NK-92 (cell line): ENCODE measurements at regions not wholly inside any gene's neighbourhood (a gene's known extent, or its start where the extent isn't known, plus 50 kb on each side); places are given as distances from the start of the nearest gene placed in this dataset.
"Not testable (repeated sequence)": the region's sequence is repeated elsewhere in the genome, so short reads cannot be mapped to it uniquely, and the experiment has no call there.

Experiments used
- DNase-seq: peaks from one replicate; lab custom pipeline; 2025; ENCODE audit not compliant: unreplicated experiment; lab: John Stamatoyannopoulos, UW

DNA sequence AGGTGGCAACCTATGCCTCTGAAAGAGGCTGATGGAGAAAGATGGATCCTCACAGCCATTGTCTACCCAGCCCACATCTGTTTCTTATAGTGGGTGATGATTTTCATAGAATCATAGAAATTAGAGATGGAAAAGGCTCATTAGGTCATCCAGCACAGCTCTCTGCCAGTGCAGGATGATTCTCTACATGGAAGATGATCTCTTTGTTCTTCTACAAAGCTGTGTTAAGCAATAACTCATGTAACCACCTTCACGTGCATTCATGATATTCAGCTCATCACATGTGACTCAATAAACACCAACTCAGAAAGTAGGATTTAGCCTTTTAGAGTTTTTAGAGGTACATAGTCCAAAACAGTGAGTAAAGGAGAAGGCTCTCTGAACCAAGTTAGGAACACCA, 539.4 kb upstream of the ID2 start:
- no peak for DNase-seq

GRCh38 chr2:8144131-8144631, 537.7 kb upstream of the ID2 start:
- no peak for DNase-seq

GRCh38 chr2:8144785-8145184, 537.1 kb upstream of the ID2 start:
- no peak for DNase-seq

GRCh38 chr2:8145375-8145774, 536.5 kb upstream of the ID2 start:
- not testable (repeated sequence) for DNase-seq

DNA sequence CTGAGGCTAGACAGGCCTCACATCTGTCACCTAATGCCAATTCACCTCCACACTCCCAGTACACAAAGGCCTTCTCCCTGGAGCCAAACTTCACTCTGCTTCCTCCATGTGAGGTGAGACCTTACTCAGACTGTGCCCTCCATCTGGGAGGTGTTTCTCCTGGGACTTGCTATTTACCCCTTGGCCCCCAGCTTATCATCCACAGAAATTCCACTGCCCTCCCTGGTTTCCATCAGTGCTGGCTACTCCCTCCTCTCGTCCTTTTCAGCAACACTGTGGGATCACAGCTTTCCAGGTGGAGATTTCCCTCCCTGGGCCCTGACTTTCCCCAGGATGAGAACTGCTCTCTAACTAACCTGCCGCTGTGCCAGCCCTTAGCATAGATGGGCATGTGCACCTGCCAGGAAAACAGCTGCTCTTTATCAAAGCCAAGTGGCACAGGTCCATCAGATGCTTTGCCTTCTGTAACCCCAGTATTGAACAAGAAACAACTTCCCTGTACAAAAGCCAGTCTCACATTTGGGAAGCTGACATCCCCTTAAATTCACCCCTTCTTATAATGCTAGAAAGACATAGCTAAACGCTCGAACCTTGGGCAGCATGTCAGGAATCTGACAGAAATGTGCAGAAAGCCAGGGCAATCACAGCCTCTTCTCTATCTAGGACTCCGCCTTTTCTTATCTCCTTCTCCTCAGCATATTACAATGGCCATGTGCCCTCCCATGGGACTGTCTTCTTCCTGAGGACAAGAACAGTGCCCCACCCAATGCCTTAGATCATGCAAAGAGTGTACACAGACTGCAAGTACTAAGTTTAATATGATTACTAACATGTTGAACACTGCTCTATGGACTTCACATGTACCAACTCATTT, 535.5 kb upstream of the ID2 start:
- DNase-seq: no peak

DNA sequence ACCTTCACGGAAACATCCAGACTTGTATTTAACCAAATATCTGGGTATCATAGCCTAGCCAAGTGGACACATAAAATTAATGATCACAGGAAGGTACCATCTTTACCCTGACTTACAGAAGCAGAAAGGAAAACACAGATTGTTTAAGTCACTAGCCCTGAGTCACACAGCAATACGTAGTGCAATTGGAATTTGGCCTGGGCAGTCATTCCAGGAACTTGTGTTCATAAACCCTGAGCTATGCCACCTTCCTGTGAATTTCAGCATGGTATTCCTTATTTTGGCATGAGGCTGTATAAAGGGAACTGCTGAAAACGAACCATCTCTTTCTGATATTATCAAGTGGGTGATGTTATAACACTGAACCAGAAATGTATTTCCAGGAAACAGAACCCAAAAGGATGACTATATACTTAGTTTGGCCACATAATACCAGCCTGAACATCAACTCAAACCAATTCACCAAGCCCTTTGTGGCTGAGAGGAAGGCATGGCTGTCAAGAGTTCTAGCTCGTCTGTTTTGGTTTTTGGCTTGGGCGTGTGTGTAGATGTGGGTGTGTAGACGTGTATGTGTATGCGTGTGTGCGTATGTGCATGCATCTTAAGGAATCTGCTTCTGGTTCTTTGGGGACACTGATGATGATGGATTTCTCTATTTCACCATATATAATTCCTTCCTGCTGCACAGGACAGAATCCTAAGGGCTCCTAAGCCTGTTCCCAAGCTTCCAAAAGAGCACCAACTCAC, 533.4 kb upstream of the ID2 start:
- DNase-seq: no peak

GRCh38 chr2:8149007-8149405, 532.9 kb upstream of the ID2 start:
- no peak for DNase-seq

DNA sequence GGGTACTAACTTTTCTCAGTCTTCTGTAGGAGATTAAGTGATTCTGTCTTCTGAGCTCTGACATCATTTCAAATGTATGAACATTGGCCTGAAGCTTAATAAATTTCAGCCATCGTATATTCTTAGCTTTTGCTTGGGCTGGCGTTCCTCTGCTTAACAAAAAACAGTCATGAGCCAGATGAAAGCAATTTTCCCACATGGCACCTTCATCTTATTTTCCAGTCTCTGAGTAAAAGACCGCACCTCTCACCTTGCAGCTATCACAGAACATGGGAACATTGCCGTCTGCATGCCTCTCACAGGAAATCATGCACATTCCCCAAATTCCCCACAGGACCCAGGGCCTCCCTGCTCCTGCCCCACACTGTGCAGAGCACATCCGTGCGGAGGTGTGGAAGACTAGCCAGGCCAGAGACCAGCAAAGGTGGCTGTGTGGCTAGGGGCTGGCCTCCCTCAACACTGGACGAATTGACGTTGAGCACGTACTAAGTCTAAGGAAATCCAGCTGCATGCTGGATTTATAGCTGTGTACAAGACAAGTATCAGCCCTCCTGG, 531.8 kb upstream of the ID2 start:
- DNase-seq: no peak

GRCh38 chr2:8151888-8152287, 530.0 kb upstream of the ID2 start:
- DNase-seq: no peak

DNA sequence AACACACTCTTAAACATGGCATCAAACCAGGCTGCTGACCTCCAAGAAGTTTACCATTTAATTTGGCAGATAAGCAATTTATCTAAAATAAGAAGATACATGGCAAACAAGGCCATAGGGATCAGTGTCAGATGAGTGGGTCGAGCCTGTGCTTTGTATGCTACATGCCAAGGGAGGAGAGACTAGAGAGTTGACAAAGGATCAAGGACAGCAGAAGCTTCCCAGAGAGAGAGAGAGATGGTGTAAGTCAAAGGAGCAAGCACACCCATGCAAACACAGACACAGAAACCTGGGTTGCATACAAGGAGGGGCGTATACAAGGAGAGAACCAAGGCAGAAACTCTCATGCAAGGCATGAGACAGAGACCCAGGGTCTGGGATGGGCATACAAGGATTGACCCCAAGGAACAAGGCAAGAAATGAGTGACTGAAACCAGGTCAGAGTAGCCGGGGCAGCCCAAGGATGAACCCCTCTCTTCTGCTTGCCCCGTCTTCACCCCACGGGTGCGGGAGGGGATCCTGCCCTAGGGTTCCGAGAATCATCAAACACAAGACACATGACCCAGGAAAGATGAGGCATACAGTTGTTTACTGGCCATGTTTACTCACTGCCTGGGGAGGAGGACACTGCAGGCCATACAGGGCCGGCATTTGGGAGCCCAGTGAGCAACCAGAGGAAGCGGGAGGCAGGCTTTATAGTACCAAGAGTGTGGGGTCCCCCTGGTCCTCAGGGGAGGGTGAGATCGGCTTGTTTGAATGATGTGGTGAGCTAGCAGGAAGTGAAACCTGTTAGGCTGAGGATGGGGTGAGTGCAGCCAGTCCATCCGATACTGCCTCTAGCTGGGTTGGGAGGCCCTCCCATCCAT, 529.2 kb upstream of the ID2 start:
- no peak for DNase-seq

DNA sequence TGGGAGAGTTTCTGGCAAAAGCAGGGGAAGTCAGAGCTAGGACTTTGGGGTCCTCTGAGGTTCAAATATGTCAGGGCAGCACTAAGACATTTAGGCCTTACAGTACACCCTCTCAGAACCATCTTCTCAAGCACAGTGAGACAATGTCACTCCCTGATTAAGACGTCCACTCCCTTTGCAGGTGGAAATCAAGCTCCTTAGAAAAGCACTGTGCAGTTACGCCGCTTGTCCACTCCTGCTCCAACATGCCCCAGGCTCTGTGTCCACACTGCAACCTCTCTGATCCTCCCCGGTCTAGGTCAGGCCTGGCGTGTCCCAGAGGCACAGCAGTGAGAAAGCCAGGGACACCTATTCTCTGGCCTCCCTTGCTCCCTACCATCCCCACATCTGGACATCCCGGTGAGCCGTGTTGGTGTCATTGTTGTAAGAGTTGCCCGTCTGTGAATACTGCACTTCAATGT, 528.6 kb upstream of the ID2 start:
- no peak for DNase-seq

DNA sequence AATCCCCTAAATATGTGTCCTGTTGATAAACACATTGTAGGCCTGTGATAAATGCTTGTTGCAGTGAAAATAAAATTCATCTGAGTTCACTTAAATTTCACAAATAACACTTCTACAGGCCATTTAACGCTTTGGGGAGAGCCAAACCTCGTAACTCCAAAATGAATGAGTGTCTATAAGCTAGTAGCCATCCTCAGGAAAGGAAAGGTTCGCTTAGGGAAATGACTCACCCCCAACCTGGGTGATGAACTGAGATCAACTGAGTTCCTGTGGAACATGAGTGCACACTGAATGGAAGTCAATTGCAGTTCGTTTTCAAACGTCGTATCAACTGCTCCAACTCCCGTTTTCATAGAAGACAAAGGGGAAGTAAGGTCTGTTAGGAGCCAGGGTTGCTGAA, 527.6 kb upstream of the ID2 start:
- DNase-seq: no peak

DNA sequence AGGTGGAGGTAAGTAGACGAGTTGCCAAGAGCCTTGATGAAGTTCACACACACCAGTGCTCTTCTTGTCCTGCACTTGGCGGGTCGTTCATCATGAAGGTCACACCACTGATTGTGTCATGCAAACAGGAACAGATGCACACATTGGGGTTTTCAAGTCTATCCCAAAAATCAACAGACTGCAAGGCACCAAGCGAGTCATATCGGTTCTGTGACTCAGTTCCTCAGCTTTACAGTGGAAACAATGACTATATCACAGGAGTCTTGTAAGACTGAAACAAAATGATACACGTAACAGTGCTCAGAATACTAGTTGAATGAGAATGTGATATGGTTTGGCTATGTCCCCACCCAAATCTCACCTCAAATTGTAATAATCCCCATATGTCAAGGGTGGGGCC, 526.9 kb upstream of the ID2 start:
- DNase-seq: no peak

DNA sequence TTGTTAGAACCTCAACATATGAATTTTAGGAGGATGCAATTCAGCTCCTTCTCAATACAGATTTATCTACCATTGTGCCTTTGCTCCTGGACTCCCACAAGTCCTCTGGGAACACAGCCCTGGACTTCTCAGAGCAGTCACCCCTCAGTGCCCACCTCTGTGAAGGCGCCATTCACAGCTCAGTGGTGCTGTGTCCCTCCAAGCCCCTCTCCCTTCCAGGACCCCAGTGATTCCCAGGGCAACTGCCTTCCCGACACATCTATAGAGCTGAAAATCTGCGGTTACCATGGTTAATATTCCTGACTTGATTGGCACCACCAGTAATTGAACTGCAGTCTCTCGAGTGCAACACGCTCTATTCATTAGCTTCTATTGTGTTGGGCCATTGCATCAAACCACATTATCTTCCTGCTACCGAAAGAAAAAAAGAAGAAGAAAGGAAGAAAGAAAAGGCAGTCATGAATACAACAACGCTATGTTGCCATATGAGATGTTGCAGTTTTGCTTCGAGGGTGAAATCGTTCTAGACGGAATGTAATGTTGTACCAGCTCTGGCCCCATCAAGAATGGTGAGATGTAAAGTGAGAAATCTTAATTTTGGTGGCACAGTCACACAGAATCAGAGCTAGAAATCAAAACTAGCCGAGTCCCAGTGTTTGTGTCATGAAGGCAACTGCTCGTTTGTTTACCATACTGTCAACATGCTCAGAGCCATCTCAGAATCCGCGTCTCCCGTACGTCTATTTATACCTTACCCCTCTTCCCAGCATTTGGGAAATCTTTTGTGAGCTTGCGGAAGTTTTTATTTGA, 524.0 kb upstream of the ID2 start:
- DNase-seq: no peak

DNA sequence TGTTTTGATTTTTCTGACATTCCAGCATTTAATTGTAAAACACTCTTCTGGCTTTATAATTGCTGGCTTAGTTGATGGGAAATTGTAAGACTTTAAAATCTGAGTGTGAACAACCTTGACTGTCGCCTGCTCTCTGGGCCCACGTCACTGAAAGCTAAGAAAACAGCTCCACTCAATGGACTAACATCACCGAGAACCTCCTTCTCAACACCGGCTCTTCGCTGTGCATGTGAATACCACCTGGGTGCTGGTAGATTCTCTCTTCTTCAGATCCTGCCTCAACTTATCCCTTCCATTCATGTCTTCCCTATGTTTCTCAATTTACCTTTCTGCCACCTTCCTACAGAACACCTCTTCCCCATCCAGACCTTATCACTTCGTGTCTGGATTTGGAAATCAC, 523.1 kb upstream of the ID2 start:
- no peak for DNase-seq

DNA sequence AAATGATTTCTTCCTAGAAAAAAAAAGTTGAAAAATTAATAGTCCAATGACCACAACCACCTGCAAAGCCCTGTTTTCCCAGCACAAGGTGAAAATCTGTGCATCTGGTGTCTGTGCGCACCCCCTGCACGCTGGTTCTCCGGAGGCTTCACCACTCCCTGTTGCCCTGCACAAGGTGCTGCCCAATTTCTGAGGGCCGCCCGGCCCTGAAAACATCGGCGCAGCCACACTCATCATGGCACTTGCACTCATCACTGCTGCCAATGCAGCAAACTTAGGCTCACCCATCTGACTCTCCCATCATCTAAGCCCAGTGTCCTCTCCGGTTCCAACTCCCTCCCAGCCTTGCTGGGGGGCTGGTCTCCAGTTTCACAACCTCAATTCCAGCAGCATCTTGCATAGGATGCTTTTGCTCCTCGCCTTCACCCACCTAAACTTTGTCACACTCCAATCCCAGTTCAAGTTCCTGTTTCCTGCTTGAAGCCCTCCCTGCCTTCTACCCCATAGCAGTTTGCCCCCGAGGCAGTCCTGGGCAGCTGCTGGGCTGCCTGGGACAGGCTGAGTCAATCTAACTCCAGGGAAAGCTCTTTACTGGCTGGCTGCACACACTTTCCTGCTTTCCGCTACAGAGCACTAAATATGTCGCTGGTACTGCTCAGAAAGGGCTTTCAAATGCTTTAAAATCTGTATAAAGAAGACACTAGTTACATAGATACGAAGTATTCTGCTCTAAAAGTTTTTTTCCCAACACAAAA, 522.5 kb upstream of the ID2 start:
- DNase-seq: no peak

DNA sequence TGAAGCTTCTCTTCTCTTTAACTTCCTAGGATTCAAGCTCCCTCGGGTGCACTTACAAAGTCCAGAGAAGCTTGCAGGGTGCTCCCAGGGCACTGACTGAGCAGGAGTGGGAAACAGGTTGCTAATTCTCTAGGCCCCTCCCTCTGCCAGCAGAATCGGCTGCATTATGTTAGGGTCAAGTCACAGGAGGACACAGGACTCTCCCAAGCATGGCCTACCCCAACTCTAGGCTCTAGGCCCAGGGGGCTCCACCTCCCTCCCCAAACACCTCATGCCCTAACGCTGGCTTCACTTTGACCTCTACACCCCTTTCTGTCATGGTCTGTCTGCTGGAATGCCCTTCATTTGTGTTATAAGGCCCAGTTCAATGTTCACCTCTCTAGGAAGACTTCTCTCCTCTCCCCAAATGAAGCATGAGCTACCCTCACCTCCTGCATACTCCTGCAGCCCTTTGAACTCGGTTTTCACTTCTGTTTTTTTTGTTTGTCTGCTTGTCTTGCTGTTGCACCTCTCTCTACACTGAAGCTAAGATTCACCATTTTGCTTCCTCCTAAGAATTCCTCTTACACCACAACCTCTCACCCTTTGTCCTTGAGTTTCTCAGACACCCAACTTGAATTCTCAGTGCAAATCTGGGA, 521.8 kb upstream of the ID2 start:
- DNase-seq: no peak

DNA sequence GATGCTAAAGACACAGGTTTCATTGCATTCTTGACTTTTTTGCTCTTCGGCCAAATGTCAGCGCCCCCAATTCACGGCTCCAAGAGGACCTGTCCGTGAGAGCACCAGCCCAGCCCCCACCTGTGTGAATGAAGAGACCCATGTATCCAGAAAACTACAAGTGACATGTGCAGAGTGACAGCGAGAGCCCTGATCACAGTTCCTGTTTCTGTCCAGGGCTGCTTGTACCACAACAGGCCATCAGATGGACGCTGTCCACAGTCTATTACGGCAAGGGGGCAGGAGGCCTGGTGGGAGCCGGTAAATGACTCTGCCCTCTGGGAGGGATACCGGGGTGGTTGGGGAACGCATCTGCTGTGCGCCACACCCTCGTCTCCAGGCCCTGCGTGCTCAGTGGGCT, 520.9 kb upstream of the ID2 start:
- DNase-seq: no peak

DNA sequence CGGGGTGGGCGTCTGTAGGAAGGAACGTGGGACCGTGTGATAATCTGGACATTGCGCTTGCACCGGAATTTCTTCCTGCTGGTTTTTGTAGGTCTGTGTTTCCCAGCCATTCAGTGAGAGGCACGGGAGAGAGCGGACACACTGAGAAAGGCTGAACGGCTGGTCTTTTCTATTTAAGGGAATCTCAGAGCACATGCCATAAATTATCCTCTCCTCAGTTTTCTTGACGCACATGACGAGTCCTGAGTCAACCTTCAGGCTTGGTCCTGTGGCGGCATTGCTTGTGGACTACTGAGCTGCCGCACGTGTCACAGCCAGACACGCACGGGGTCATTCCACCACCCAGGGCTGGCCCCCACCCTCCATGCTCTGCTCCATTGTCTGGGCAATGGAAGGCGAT, 519.3 kb upstream of the ID2 start:
- no peak for DNase-seq
